Dedifferentiated amniotic fluid mesenchymal stem cell (primary cell): ENCODE measurements at regions not wholly inside any gene's neighbourhood (a gene's known extent, or its start where the extent isn't known, plus 50 kb on each side); places are given as distances from the start of the nearest gene placed in this dataset.

Experiments
- DNase-seq: peaks from one replicate; pipeline ENCODE4 v3.0.0-alpha.2; 2016; ENCODE audit errors: extremely low spot score

DNA sequence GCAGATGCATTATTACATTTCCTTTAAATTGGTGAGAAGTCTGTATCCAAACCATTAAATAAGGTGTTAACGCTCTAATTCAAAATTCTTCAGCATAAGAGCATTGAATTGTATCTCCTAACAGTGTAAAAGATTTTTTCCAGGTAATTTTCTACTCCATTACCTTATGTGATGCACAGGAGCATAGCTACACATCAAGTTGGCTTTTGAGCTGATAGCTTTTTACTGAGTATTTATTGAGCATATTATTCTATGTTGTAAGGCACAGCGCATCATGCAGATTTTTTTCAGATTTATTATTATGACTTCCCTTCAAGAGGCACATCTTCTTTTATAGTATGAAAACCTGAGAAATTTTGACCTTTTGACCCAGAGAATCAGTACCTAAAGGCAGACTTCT is 270.7 kb upstream of the MIR17HG start:
- DNase-seq, result no peak

DNA sequence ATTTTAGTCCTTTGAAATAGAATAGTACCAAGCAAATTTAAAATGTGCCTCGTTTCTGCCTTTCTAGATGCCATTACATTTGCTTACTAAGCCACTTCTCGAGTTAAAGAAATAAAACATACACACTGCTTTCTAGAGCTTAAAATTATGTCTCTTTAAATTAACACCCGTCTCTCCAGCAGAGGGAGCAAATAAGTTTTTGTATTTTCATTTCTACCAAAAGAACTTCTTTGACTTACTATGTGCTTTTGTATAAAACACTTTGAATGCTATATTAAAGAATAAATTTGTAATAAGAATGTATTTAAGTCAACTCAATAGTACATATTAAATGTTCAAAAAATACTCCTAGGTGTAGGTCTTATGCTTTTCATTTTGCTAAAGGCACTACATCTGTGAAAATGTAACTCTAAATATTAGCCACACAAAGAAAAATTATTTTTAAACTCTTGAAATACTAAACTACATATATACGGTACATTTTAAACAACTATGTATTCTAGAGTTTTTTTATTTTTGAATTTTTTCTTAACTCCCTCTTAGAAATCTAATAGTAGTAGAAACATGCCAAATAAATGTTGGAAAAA is 269.3 kb upstream of the MIR17HG start:
- no peak for DNase-seq

DNA sequence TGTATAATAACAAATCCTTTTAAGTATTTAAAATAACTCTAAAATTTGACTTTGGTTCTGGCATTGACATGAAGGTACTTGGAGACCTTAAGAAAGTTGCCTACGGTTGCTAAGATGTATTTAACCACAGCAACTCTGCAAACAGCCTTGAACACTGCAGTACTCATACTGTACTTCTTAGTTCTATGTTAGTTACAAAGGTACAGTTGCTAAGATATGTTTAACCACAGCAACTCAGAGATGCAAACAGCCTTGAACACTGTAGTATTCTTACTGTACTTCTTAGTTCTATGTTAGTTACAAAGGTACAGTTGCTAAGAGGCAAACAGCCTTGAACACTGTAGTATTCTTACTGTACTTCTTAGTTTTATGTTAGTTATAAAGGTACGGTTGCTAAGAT is 268.3 kb upstream of the MIR17HG start:
- DNase-seq, result no peak

DNA sequence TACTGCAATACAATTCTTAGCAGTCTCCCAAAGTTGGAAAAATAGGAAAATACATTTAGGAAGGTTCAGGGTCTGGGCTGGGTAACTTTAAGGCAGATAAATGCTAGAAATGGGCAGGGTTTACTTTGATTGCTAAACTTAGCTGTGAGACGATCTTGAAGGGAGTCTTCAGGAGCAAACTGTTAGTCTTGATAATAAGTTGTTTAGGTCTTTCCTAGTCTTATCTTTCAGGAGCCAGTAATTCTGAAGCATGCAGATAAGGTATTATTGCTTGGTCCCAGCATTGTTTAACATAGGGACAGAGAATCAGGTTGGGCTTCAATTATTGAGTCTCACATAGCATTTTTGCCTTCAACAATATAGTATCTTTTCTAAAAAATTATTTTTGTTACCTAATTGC is 262.4 kb upstream of the MIR17HG start:
- DNase-seq, result no peak

DNA sequence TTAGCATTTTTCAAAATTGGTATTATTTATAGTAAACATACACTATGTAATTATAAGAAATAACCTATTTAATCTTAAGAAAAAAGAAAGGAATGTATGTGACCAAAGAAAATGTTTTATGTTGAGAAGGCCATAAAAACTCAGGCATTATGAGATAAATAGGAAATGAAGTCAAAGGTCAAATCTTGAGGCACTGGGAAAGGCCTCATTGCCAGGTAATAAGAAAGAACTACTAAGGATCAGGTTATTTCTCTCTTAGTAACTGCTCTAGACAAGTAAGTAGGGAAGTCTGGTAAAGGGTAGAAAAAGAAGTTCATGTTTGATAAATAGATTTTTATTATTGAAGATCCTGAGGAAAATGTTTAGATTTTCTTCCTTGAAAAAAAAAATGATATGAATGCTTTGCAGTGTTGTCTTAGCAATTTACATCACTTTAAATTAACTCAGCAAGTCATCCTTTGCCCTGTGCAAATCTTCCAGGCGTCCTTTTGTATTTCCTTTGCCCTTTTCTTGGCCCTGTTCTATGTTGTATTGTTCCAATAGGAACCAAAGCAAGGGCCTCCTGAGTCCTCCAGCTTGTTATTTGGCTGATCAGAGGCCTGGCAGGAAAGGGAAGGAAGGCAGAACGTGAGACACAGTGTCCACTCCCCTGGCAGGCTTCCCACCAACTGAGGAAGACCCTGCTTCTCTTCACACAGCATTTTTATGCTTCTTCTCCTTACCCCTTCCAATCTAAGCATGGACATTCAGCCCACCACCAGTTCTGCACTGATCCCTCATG is 260.4 kb upstream of the MIR17HG start:
- DNase-seq, result no peak

DNA sequence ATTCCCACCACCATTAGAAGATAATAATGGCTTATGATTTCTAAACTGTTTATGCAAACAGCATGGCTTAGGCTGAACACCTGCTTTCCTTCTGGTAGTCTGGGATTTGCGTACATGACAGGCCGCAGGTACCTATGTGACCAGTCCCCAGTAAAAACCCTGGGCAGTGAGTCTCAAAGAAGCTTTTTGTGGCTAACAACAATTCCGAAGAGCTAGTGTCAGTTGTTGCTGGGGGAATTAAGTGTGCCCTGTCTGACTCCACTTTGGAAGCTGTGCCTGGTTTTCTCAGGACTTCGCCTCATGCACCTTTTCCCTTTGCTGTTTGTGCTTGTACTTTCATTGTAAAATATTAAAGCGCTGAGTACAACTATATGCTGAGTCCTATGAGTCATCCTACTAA is 250.2 kb upstream of the MIR17HG start:
- no peak for DNase-seq

DNA sequence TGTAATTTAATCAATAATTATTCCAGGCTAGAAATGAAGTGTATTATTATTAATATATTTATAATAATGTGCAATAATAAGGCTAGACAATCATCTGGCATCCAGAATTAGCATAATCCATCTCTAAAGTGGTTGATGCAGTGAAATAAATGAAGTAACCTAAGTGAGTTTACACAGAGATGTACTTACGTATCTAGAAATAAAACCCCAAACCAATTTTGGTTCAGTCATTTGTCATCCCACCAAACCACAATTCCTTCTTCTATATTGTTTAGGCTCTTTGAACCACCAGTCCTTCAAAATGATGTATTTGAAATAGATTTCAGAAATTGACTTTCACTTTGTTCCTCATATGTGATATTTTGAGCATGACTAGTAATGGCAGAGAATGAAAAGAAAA is 247.6 kb upstream of the MIR17HG start:
- no peak for DNase-seq

DNA sequence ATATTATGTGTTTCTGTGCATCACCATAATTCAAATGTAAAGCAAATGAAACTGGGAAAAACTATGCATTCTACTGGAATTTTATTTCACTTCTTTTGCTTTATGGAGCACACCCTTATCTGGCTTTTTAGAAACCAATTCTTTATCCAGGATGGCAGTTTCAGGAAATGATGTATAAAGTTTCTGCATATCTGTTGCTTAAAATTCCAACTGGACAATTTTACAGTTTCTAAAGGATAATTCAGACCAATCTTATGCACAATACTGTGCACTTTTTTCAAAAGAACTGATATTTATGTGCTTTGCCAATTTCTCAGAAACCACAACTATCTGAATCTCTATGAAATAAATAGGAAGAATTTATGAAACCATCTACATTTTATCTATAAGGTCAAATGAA is 246.5 kb upstream of the MIR17HG start:
- DNase-seq, result no peak

DNA sequence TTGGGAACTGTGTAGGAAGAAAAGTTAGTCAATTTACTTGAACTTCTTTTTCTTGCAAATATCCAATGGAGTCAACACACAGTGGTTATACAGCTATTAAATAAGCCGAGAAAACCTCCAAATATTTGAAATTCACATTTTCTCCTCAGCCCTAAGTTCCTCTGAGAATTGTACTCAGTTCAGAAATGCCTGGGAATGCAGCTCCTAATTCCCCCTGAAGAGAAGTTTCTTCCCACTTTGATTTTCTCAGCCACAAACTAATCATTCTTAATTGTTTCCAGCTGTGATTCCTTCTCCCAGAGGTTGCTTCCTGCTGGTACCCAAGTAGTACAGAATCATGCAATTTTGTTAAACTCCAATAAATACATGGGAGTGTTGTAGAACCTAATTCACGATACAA is 246.1 kb upstream of the MIR17HG start:
- no peak for DNase-seq

DNA sequence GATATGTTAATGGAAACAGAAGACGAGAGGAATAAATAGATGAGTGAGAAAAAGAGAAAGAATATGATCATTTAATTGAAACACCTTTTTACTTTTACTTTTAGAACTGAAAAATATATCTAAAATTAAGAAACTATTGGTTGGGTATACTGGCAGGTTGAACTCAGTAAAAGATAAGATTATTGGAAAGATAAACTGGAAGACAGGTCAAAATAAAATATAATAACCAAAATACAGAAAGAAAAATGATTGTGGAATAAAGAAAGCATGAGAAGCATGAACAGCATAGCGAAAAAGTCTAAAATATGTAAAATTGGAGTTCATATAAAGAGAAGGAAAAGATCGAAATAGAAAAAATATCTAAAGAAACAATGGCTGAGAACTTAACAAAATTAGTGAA is 242.2 kb upstream of the MIR17HG start:
- DNase-seq, result no peak

DNA sequence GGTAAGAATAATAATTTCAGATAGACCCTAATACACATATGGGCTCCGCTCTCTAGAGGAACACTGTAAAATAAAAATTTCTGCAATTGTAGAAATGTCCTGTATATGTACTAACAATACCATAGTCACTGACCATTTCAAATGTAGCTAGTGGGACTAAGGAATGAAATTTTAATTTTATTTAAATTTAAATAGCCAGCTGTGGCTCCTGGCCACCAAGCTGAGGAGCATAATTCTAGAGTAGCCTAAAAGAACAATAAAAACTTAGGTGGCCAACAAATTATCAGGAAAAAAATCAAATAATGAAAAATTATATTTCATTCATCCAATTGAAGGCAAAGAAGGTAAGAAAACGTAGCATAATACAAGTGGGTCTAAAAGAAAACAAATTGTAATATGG is 240.9 kb upstream of the MIR17HG start:
- DNase-seq, result no peak

DNA sequence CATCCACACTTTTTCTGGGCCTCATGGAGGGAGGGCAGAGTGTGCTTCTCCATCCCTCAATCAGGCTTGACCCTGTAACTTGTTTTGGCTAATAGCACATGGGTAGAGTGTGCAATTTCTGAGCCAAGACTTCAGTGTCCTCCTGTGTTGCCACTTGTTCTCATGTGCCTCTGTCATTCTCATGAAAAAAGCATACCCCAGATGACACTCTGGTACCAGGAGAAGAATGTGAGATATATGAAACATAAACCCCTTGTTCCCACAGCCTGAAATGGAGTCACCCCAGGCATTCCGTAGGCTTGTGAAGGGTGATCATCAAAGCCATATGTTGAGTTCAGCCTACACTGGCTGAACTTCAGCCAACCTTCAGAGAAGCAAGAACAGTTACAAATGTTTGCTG is 239.2 kb upstream of the MIR17HG start:
- no peak for DNase-seq

DNA sequence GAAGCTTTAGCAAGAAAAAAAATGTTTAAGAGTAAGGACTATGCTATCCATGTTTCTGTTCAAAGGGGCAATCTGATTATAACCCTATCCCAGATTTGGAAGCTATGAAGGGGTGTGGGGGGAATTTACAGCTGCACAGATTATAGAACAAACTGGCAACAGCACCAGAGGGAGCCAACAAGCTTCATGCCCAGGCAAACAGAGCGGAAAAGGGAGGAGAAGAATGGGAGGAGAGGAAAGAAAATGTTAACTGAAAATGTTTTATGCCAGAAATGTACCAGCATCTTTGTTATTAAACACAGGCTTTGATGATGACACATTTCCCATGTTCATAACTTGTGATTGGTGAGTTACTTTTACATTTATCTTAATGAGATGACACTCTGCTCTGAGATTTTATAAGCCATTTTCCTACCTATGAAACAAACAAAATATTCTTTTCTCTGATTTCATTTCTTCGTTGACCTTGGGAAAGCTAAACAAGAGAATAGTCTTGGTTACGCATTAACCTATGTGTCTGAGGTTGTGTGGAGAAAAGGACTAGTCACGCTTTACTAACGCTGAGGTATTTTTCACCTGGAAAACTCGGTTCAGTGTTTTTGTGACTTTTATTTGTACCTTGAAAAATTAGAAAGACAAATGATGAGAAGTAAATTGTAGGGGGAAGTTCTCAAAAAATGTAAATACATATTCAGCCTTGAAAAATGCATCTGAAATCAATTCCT is 235.8 kb upstream of the MIR17HG start:
- DNase-seq, result no peak

DNA sequence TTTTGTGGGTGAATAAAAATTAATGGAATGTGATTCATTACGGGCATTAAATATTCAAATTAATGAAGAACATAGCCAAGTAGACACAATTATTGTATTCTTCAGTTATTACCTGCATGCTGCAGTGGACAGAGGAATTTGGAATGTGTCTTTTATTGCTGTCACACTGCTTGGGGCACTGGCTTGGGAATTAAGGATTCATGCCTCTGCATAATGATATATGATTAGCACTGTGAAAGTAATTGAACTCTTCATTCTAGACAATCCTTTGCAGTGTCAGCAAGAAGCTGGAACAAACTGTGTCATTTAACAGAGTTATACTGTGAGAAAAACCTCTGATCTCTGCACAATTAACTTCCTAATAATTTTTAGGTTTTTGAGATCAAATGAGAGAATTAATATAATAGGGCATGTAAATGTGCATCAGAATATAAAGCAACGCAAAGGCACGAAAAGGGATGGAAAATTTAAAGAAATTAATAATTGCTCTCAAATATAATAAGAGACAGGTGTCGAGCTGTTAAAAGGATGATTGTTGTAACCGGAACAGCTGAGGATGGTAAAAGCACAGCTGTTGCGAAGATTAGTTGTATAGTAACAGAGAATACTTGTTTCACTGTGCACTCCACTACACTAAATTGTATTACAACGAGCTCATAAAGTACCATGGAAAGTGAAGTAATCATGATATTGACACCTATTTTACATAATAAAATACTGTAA is 235.1 kb upstream of the MIR17HG start:
- no peak for DNase-seq

DNA sequence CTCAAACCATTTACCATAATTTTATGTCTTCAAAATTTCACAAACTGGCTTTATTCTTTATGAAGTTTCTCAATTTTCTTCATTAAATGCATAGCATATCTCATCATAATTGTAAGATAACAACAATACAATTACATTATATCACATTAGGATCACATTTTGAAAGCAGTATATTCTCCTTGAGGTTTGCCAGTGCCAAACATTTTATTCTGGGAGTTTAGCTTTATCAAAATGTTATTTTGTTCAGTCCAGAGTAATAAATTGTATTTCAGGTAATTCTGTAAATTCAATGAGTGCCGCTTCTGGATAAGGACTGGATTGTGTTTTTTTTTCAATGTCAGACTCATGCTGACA is 234.6 kb upstream of the MIR17HG start:
- DNase-seq, result no peak

DNA sequence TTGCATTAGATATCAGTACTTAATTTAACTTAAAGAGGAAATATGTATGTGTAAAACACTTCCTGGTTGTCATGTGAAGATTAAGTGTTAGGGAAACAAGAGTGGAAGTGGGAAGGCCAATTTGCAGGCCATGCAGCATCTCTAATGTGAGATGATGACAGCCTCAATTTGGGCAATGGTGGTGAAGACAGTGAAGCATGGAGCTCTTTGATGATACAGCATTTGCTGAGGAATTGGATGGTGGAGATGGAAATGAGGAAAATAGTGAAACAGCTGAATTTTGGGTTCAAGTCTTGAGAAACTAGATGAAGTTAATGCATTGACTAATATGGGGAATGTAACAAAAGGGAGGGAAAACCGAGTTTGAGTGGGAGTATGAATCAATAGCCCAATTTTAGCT is 231.7 kb upstream of the MIR17HG start:
- DNase-seq, result no peak

DNA sequence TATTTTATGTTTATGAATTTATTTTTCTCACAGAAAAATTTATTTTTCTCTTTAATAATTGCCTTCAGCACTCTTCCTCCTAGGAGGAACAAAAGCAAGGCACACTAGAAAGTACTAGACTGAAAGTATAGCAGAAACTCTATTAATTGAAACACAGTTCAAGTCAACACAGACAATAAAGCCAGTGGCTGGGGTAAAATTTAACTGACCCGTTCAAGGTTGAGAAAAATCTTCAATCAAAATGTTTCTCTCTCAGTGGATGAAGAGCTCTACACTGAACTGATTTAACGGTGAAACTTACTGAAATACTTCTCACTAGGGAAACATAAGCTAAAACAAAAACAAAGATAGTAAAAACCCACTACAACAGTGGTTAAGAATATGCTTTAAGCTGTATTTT is 230.1 kb upstream of the MIR17HG start:
- DNase-seq, result no peak

DNA sequence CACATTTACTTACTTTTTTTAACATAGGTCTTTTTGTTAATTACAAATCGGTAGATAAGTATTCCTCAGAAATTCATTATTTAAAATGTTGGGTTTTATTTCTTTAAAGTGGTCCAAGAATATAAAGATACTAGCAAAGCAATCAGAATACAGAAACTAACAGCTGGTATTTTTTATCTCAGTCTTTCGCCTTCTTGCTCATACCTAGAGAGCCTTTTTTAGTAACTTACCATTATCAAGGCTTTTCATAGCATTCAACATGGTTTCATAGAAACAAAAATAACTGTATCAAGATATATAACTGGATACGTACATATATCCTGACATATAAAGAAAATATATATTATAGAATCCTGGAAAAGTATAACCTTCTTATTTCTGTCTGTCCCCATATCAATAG is 227.8 kb upstream of the MIR17HG start:
- no peak for DNase-seq

DNA sequence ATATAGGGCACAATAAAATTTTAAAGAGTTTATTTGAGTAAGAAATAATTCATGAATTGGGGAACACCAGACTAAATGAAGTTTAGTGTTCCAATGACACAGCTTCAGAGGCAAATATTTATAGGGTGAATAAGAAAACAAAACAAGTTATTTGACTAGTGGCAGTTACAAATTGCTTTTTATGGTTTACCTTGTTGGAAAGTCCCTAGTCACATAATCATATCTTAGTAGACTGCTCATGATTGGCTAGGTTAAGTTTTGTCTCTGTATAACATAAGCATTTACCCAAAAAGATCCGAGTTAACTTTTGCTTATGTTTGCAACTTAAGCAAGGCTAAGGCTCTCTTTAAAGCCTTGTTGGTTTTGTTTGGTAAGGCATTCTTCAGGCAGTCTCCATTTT is 224.7 kb upstream of the MIR17HG start:
- DNase-seq, result no peak

DNA sequence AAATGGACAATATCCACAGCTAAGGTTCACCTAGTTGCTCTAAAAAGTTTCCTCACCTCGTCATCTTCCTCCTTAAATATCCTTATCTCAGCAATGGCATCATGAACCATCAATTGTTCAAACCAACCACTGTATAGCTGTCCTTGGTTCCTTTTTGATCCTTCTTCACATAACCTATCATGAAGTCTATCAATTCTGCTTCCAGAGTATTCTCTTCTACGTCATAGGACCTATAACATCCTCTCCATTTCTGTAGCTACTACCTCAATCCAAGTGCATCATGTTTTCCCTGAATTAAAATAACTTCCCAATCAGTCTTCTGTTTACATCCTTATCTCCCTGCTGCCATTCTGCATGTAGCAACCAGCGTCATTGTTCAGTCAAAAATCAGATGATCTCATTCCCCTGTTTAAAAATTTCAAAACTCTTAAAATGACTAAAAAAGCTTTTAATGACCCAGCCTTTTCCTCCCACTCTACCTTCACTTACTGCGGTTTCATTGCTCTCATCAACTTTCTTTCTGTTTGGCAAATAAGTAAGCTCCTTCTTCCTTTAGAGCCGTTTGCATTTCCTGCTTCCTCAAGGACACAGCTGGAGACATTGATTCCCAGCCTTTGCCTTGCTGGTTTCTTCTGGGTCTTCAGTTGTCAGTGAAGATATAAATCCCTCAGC is 223.9 kb upstream of the MIR17HG start:
- DNase-seq, result no peak

DNA sequence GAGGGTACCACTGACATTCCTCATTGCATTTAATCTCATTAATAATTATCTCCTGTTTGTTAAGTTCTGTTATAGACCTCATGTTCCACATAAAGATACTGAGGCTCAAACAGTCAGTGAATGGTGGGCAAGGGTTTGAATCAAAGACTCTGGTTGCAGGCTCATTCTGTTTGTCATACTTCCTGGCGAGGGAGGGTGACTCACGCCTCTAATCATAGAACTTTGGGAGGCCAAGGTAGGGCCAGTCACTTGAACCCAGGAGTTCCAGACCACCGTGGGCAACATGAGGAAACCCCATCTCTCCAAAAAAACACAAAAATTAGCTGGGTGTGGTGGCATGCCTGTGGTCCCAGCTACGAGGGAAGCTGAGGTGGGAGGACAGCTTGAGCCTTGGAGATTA is 220.7 kb upstream of the MIR17HG start:
- no peak for DNase-seq

DNA sequence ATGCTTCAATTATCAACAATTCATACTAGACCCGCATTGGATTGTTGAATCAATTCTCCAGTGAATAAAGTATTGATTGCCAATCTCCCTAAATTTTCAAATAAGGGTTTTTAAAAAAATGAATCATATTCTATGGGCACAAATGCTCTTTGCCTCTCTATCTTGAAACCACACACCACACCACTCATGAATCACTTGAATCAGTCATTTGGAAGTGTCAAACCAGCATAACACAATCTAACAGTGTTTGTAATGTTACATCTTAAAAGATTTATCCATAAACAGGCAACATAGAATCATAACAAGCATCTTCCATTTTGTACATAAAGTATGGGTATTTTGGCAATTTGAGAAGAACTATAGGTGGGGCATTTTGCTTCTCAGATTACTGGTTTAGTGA is 219.5 kb upstream of the MIR17HG start:
- no peak for DNase-seq
